Pancreas (tissue), 10 donors: ENCODE measurements at regions not wholly inside any gene's neighbourhood (a gene's known extent, or its start where the extent isn't known, plus 50 kb on each side); places are given as distances from the start of the nearest gene placed in this dataset.

Source experiments
- ATAC-seq, 4 donors: fragments of 200-7000 bp; cut with Tn5 transposase; one replicate each; pipeline versions ENCODE4 v1.8.0 to v1.9.1; 2020; ENCODE audit warnings: mild to moderate bottlenecking in 4 of 4, moderate library complexity in 4 of 4
- DNase-seq, 6 donors: peaks; one replicate each; pipeline ENCODE4 v3.0.0-alpha.2; 2020
- FAIRE-seq: peaks from 2 replicates; lab custom pipeline; 2012; peaks lifted over from hg19 to GRCh38; lab: Jason Lieb, UNC
- H3K27ac ChIP-seq, 4 donors: fragments of 200-600 bp; sonication (generic); 1 replicate in 3 of 4; 2 replicates in 1 of 4; pipeline versions ENCODE4 v1.5.0 to v1.8.0; 2020
- H3K27me3 ChIP-seq, 4 donors: fragments of 200-600 bp; one replicate each; pipeline ENCODE4 v1.8.0; 2021
- H3K36me3 ChIP-seq, 3 donors: fragments of 200-600 bp; sonication (generic) in 1 of 3; one replicate each; pipeline versions ENCODE4 v1.5.0 to v1.8.0; 2020 to 2021
- H3K4me1 ChIP-seq, 3 donors: fragments of 200-600 bp; one replicate each; pipeline ENCODE4 v1.8.0; 2021
- H3K4me3 ChIP-seq, 4 donors: fragments of 200-600 bp; sonication (generic) in 2 of 4; one replicate each; pipeline versions ENCODE4 v1.5.0 to v1.8.0; 2020 to 2021
- H3K9me3 ChIP-seq, 4 donors: fragments of 200-600 bp; one replicate each; pipeline ENCODE4 v1.8.0; 2021
- CTCF ChIP-seq, 4 donors: fragments of 200-600 bp; sonication (generic) in 3 of 4; IDR thresholded peaks; one replicate each; pipeline versions ENCODE4 v1.5.0 to v1.8.0; 2021; ENCODE audit warnings: antibody characterized with exemption in 4 of 4
- WGBS, 2 donors: extraction: QIAGEN DNeasy Blood & Tissue Kit; methylation state at CpG; one replicate each; pipeline ENCODE4 v1.1.7; 2013; 5-methylcytosine and 5-hydroxymethylcytosine counted together
- intact Hi-C, 3 donors: fragments of 100-400 bp; cut with DNase I; formaldehyde crosslinking; loops; one replicate each; pipeline versions ENCODE4 v1.11.1 to v1.14.2; 2022
- donor health status: healthy with polysubstance abuse.
- donor health status: DM: no; HTN: no; CAD: no; lungs with moderate emphysema.
- donor health status: DM: no; HTN: no; CAD: no.
- donor health status: control.
- donor health status: control.
- donor health status: Bipolar disorder and iron deficiency.
- donor health status: DM: yes; HTN: yes; CAD: no.
- donor health status: DM: no; HTN: no; CAD: no.
- donor health status: DM: no; HTN: no; CAD: no.
- donor health status: DM: yes; HTN: yes; CAD: no.

- DNase-seq: no peak
- H3K4me1 ChIP-seq: no peaks in the 10 kb centered on the region
- no peak for TF ChIP-seq CTCF (IDR thresholded peaks at IDR 0.05)
- no peak for ATAC-seq
- 41 to 49% methylated on average over 2 of the region's 2 CpGs for WGBS, 2 donors
- no peaks in the 10 kb centered on the region for H3K9me3 ChIP-seq
- no peak overlapping the region for H3K4me3 ChIP-seq
- no peaks in the 10 kb centered on the region for H3K36me3 ChIP-seq
- intact Hi-C loops: no loop called here
- H3K27me3 ChIP-seq: peaks cover 0 to 10% (median 0%) of the 10 kb centered on the region in 4 donors
- H3K27ac ChIP-seq: no peak overlapping the region
- FAIRE-seq: peak; percentile 34
These were observed 117.2 kb upstream of the DDX53 start for GRCh38 chrX:22882543-22882942.

- FAIRE-seq (no peak), DNase-seq (no peak), ATAC-seq (no peak)
- H3K27ac ChIP-seq: no peak overlapping the region
- no peaks in the 10 kb centered on the region for H3K36me3 ChIP-seq
- H3K4me3 ChIP-seq: no peak overlapping the region
- H3K9me3 ChIP-seq: no peaks in the 10 kb centered on the region
- 41 to 50% methylated on average over 3 of the region's 3 CpGs for WGBS, 2 donors
- intact Hi-C loops: no loop called here
- TF ChIP-seq CTCF (IDR thresholded peaks at IDR 0.05): no peak
- H3K4me1 ChIP-seq: no peaks in the 10 kb centered on the region
- H3K27me3 ChIP-seq: peaks cover 0 to 10% (median 0%) of the 10 kb centered on the region in 4 donors
These were observed 109.9 kb upstream of the DDX53 start for GRCh38 chrX:22889819-22890218.

GRCh38 chrX:22912616-22913015, 87.1 kb upstream of the DDX53 start:
- FAIRE-seq (no peak), ATAC-seq (no peak), DNase-seq (no peak)
- WGBS, 2 donors: 24 to 31% methylated on average over 3 of the region's 3 CpGs
- intact Hi-C loops: no loop called here
- Histone ChIP-seq H3K36me3 (no peaks in the 10 kb centered on the region), H3K27me3 (peaks cover 0 to 10% (median 2%) of the 10 kb centered on the region in 4 donors), H3K4me3 (no peak overlapping the region), H3K27ac (no peak overlapping the region), H3K4me1 (no peaks in the 10 kb centered on the region), H3K9me3 (no peaks in the 10 kb centered on the region)
- no peak for TF ChIP-seq CTCF (IDR thresholded peaks at IDR 0.05)

DNA sequence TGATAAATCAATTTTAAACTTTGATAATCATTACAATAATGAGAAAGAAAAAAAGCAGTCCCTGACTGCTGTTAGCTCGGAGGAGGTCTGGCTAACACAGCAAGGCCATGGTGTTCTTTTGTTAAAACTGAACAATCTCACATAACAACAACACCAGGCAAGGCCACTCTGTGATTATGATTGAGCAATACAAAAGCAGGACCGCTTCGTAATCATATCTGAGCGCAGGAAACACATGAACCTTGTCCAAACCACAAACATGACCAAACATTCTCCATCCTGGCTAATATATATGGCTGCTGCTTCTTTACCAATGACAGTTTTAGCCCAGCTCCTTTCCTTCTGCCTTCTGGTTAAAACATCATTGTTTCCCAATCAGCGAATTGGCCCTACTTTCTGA, 76.8 kb upstream of the DDX53 start:
- Histone ChIP-seq H3K9me3 (no peaks in the 10 kb centered on the region), H3K4me3 (no peak overlapping the region), H3K27ac (no peak overlapping the region), H3K27me3 (peaks cover 0 to 10% (median 0%) of the 10 kb centered on the region in 4 donors), H3K36me3 (no peaks in the 10 kb centered on the region), H3K4me1 (no peaks in the 10 kb centered on the region)
- DNase-seq: no peak
- FAIRE-seq: peak; percentile 56
- WGBS, 2 donors: 21 to 29% methylated on average over 5 of the region's 5 CpGs
- TF ChIP-seq CTCF (IDR thresholded peaks at IDR 0.05): no peak
- intact Hi-C loops: no loop called here
- ATAC-seq: peak; percentile 23 to 68 (median 44)

GRCh38 chrX:22934640-22935039, 65.1 kb upstream of the DDX53 start:
- H3K27ac ChIP-seq: no peak overlapping the region
- no peak for TF ChIP-seq CTCF (IDR thresholded peaks at IDR 0.05)
- no peak overlapping the region for H3K4me3 ChIP-seq
- H3K27me3 ChIP-seq: peaks cover 0 to 9% (median 0%) of the 10 kb centered on the region in 4 donors
- 72 to 89% methylated on average over 2 of the region's 2 CpGs for WGBS, 2 donors
- FAIRE-seq (peak; percentile 64), ATAC-seq (no peak), DNase-seq (no peak)
- H3K4me1 ChIP-seq: no peaks in the 10 kb centered on the region
- H3K36me3 ChIP-seq: no peaks in the 10 kb centered on the region
- intact Hi-C loops: no loop called here
- no peaks in the 10 kb centered on the region for H3K9me3 ChIP-seq
